HuH-7 (cell line): ENCODE measurements at regions not wholly inside any gene's neighbourhood (a gene's known extent, or its start where the extent isn't known, plus 50 kb on each side); places are given as distances from the start of the nearest gene placed in this dataset.
A peak's percentile ranks its signal among the peaks of the same experiment; 100 is the strongest.

Experiments
- DNase-seq: peaks from one replicate; pipeline ENCODE4 v3.0.0; 2011; ENCODE audit warnings: low spot score

DNA sequence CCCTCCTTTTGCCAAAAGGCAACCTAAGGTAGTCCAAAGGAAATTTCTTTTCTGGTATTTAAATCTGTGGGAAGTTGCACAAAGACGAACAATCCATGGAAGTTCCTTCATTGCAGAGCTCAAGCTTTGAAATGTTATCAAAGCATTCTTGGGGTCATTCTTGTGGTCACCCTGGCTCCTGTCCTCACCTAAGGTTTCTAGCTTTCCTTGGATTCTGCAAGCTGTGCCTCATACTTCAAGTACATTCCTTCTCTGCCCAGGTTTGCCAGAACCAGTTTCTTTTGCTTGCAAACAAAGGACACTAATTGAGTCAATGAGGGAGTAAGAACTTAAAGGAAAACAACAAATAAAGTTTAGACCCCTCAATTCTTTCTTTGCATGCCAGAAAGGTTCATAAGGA, 329.8 kb upstream of the PDZRN3 start:
- no peak for DNase-seq

DNA sequence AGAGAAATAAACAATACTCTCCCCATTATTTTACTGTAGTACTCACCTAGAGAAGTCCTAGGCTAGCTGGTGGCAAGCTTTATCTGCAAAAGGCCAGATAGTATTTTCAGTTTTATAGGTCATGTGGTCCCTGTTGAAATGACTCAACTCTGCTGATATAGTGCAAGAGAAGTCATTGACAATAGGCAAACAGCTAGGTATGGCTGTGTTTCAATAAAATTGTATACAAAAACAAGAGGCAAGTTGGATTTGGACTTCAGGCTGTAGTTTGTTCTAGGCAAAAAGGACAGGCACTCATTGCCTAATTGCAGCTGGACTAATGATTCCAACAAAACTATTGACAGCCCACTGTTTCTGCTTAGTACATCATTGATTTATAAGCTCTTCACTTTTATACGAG, 328.0 kb upstream of the PDZRN3 start:
- no peak for DNase-seq

DNA sequence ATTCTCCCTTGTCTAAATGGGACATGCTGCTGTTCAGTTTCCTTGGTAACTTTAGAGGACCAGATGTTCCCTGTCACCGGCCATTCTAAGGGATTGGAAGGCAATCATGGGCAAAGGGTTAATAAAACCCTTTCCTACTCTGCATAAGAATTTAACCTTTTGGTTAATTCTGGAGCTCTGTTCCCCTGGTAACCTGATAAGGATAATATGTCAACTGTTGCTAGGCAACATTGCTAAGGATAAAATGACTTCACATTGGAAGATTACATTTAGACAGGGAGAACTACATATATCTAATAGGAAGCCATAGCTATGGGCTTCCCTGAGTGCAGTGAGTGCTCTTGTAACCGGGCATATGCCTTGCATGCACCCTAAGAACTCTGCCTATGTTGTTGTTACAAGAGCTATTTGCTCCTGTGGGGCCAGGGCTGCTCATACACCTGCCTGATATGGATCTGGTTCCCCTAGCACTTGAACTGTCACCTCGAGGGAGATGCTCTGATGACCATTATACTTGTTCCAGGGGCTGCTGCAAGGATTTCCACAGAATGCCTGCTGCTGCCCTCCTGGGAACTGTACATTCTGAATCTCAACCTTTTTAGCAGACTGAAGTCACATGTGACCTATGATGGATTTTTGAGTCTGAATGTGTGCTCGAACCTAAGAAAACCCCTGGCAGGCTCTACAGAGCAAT, 326.3 kb upstream of the PDZRN3 start:
- DNase-seq: no peak

DNA sequence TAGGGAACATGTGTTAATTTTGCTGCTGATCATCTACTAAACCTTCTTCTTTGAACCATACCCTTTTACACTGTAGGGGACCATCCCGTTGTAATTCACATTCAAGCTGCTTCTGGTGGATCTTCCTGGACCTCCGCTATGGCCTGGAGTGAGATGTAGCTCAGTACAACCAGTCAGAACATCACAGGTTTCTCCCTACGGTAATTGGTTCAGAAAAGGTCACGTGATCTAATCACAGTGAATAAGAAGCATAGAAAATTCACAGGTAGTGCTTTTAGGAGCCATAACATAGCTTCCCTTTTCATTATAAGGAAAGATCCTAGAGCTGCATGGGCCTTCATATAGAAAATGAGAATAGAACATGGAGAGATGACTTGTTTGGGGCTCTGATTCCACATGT, 320.8 kb upstream of the PDZRN3 start:
- DNase-seq: no peak

DNA sequence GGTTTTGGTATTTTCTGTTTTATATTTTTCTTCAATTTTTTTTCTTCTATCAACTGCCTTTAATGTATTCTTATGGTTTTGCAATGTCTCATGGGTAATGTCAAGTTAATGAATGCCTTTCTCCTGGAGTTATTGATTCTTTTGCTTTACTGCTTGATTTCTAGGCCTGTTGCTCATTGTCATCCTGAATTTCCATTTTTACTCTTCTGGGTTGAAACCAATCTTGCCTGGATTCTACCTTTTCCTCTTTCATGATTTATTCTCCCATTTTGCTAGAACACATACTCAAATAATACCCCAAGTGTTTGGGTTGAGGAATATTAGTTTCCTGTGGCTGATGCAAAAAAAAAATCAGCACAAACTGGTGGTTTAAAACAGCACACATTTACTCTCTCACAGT, 315.2 kb upstream of the PDZRN3 start:
- no peak for DNase-seq

DNA sequence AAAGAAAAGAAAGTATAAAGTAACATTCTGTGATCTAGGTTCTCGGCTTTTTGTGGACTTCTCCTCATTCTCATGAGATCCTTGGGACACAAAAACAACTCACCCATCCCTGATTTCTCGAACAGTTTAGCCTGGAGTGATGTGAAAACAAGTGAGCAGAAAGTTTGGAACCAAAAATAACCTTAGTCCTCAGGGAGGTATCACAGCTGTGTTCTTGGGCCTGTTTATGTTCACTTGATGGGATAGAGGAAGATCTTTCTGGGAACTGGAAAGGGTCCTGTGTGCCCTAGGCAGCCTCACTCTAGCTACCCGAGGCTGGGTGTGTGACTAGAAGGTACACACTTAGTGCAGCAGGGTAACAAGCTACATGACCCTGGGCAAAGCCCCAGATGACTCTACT, 308.8 kb upstream of the PDZRN3 start:
- no peak for DNase-seq

DNA sequence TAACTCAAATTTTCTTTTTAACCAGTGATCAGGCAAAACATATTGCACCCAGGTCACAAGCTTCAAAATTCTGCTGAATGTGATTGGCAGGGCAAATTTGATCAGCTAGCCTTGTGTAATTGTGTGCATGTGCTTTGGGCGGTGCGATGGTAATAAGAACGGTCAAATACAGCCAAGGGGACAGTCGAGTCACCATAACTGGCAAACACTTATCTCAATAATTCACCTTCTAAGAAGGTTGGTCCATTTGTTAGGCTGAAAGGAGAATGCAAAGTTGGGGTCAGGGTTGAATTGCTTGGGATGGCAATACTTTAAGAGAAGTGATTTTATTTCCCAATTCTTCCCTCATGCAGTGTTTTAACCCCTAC, 302.4 kb upstream of the PDZRN3 start:
- DNase-seq: no peak

DNA sequence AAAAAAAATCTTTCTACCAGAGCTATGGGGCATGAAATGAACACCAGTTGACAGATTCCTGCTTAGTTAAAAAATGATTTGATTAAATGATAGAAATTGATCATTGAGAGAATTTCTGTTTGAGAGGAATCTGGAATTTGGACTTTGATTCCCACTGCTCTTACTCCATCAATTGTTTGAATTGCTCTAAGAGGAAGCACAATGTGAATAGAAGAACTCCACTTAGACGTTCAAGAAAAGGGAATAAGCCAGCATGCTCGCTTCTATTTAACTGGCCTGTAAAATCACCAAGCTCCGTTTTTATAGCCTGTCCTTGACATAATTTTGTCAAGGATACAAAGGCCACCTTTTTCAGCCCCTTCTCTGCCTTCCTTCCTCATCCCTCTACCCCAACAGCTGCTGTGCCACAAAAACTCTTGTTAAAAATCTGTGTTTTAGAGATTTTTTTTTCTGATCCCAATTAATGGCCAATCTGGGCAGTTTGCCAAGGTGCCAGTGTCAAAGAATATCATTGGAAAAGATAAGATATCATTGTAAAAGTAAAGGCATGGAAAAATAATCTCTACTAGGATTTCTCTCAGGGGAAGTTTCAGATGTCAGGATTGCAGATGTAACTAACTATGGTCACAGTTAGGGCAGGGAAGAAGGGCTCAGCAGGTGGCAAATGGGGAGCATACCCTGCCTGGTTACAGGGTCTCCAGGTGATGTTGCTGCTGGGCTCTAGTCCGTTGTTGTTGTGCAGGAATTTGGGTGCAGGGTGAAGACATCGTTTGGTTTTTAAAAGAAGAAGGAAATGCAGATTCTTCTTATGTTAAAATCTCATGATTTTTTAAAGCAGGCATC, 301.8 kb upstream of the PDZRN3 start:
- no peak for DNase-seq

DNA sequence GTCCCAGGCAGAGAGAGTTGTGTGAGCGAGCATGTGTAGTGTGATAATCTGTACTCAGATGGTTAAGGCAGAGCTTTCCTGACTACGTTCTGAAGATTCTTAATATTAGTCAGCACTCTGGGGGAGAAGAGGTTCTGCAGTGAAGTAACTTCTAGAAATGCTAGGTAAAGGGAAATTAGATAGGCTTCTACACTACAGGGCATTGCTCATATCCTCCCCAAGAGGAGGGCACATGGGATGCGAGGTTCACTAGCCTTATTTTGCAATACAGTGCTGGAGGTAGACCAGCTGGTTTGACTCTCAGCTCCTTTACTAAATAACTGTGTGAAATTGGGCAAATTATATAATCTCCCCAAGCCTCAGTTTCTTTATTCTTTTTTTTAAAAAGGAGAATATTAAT, 300.3 kb upstream of the PDZRN3 start:
- DNase-seq: no peak

DNA sequence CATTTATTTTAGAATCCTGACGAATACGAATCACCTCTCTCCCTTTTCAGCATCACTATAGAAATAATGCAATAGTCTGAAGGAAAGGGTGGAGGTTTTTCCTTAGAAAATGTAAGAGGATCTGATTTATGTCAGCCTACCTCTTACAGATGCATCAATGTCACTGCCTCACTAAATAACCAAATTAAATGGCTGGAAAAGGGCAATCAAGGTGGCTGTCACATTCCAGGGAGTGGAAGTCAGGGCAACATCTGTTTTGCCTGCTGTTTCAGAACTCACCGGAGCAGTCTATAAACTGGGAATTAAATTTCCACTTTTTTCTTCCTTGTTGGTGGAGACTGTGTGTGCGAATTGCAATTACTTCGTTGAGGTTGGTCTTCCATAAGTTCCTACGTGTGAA, 299.3 kb upstream of the PDZRN3 start:
- no peak for DNase-seq

DNA sequence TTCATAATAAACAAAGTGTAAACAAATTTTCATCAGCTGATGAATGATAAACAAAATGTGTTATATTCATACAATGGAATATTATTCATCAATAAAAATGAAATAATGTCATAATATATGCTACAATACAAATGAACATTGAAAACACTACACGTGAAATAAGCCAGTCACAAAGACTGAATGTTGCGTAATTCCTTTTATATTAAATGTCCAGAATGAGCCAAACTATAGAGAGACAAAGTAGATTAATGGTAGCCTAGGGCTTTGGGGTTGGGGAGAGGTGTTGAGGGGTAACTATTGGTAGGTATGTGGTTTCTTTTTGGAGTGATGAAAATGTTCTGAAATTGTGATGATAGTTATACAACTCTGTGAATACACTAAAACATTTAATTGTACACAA, 292.9 kb upstream of the PDZRN3 start:
- no peak for DNase-seq

DNA sequence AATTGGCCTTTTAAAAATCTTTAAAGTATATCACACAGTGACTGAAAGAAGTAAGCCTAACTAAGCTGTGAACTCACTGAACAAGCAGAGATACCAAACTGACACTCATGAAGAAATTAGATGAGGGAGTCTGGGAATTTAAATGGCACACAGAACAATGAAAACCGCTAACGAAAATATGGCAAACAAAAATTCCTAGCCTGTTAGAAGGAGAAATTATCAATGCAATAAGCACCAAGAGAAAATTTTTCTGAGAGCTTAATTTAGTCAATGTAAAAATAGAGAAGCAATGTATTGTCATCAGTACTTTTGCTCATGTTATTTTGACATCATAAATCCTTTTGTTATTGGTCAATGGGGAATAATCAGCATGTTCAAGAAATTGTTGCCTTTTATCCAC, 291.1 kb upstream of the PDZRN3 start:
- no peak for DNase-seq

DNA sequence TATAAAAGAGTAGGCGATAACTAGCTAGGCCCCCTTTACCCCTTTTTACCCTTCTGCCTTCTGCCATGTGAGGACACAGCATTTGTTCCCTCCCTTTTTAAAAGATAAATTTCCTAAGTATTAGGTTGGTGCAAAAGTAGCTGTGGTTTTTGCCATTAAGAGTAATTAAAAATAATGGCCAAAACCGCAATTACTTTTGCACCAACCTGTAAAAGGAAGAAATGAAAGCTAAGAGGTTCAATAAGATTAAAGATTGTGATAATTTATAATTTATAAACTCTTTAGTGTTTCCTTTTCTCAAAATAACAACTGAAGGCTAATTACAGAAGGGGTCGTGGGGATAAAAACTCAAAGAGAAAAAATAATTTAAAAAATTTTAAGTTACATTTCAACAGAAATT, 283.5 kb upstream of the PDZRN3 start:
- DNase-seq: no peak

DNA sequence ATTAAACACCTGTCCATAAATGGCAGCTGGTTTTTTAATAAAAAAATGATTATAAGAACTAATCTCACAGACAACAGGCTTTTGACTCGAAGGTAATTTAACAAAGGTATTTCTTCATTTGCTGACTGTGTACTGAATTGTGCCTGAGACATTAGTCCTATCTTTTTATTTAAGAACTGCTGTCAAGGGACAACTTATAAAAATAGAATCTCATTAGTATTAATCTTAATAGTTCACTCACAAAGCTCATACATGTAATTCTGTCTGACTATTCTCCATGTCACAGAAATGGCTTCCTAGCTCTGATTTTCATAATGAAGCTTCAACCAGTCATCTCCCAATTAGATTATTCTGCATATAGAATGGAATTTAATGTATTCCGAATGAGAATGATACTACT, 276.9 kb upstream of the PDZRN3 start:
- DNase-seq: no peak

DNA sequence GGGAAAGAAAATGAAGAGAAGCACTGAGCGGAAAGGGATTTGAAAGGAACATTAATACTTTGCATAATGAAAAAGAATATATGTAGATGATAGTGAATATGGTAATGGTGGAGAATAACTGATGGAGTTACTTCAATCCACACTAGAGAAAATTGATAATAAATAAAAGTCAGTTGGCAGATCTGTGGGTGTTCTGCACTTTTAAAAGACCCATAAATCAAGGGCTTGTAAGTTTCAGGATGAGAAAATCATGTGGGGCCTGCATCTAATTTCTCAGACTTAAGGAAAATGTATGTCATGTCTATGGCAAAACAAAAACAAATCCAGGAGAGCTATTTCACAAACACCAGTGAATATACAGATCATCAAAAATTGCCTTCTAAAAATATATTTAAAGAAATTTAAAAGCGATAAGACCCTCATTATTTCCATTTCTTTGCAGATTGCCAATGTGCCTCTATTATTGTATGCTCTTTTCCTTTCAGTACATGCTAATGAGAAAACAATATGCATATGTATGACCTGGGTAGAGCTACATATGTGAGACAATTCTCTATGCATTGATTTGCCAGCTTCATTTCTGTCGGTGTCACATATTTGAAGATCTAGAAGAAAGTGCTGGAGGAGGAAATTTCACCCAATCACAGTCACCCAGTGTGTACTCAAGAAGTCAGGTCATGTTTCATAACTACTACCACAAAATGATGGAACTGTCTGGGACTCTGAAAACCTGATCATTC, 269.9 kb upstream of the PDZRN3 start:
- no peak for DNase-seq

DNA sequence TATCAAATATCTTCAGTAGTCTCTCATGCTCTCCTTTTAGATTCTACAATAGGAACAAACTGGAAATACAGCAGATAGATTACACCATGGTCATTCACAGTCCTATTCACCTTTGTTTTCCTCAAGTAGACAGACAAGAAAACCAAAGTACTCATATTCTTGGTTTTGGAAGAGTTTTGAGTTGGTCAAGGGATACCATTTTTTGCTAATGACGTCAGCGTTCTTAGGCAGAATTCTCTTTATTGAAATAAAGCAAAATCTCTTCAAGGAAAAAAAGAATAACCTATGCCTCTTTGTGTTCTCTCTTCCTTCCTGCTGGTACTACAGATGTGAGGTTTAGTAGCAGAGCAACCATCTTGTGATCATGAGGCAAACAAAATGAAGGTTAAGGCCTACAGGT, 268.3 kb upstream of the PDZRN3 start:
- no peak for DNase-seq

DNA sequence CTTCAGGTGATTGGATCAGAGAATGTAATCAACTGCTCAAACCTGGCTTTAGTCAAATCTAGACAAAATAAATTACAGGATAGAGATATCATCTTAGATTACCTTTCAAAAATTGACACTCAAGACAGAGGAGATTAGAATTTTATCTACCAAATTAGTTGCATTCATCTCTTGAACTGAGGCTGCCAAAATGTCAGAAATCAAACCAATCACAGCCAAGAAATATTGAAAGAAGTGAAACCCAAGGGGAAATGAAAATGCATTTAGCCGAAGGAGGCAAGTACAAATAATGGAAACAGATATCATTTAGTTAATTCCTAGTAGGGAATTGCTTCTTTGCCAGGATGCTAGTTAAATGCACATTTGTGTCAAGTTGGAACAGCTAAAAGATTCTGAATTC, 261.1 kb upstream of the PDZRN3 start:
- no peak for DNase-seq

DNA sequence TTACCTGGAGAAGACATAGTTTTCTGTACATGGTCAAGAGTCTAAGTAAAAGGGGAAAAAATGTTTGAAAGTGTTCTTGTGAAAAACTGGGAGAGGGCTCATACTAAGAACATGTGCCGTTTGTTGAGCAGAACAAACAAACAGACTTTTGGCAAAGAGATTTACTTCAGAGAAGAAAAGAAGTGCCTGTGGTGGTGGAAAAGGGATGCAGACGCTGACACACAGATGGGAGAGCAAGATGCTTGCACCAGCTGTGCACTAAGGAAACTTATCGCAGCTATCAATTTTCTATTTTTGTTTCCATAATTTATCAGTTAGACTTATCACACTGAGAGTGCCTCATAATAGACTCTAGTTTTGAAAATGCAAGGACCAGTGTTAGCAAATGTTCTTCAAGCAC, 259.6 kb upstream of the PDZRN3 start:
- no peak for DNase-seq

DNA sequence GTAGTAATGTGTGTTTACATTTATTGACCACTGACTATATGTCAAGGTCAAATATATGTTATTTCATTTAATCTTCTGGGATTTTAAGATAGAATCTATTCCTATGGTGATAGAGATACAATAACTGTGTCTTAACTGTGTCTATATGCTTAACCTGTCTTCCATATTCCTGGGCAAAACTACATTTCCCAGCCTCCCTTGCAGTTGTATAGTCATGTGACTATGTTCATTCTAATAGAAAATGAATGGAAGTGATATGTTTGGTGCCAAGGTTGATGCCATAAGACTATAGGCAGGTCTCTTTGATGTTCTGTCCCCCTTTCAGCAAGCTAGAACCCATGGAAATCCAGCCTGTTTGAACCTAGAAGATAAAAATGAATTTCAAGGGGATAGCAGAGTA, 258.8 kb upstream of the PDZRN3 start:
- DNase-seq: no peak

DNA sequence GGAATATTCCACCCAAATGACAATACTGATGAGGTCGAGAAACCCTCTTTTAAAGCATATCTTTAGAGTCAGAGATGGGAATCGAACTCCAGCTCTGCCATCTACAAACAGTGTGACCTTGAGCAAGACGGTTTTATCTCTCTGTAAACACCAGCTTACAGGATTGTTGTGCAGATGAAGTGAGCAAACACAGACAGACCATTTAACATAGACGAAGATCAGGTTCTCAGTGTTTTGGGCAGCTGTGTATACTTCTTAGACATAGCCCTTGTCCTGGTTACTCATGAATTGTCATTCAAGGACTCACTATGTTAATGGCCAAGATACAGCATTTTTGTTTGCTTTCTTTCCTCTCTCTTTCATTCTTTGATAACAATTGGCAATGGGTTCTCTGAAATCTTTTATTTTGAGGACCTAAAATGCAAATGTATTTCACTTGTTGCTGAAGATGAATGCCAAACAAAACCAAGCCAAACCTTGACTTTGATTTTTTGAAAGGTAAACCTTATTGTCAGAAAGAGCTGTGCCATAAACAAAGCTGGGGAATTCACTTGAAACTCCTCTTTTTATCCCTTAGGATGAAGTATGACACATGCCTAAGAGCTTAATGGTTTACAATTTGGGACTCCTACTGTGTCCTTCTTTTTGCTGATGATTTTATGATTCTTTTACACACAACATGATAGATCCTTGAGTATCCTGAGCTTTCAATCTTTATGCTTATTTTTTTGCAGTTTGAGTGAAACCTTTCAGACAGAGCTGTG, 250.0 kb upstream of the PDZRN3 start:
- DNase-seq: no peak

DNA sequence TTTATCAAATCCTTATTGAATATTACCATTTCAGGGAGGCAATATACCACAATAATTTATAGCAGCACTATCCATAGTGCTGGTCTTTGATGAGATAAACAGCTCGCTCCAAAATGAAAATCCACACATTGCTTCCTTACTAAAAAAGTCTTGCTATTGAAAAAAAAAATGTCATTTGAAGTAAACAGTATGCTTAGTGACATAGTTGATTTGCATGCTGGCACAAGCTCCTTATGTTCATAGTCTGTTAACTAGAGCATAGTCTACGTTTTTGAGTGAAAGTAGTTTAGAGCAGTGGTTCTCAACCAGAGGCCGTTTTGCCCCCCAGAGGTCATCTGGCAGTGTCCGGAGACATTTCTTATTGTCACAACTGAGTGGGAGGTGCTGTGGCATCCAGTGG, 249.4 kb upstream of the PDZRN3 start:
- DNase-seq: no peak

DNA sequence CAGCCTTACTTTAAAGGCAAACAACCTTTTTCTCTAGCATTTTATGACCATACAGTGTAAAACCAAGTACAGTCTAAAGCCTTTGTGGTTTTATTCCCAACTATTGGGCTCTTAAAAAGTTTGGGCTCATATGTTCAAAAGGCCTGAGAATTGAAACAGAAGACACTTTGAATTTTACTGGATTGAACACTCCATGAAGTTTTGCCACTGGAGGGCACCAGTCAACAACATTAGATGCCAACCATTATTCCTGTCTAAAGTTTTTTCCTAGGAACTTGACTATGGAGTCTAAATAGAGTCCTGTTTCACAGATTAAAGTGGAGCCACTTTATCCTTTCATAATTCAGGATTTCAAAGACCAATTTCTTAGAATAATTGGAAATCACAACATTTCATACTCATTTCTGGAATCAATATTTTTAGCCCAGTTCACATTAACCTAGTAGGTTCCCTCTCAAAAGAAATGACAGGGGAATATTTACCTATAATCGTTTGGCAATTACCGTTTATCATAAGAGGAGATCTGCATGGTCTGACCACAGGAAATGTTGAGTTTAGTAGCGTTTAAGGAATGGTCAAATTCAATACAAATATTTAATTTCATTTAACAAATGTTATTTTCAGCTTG, 244.1 kb upstream of the PDZRN3 start:
- peak; percentile 1 for DNase-seq
